HCT116 (cell line): ENCODE measurements at regions not wholly inside any gene's neighbourhood (a gene's known extent, or its start where the extent isn't known, plus 50 kb on each side); places are given as distances from the start of the nearest gene placed in this dataset.

ENCODE experiments used
- ATAC-seq: fragments of 200-7000 bp; cut with Tn5 transposase; 2 replicates; pipeline ENCODE4 v1.9.1; 2020; ENCODE audit warnings: mild to moderate bottlenecking, moderate library complexity
- BruUV-seq: library from RNA; stranded (reverse); fragments of 400-500 nt; replicated peaks from 2 replicates; lab custom pipeline; 2021; lab: Mats Ljungman, UMichigan
- CTCF ChIA-PET: fragments of 300-600 bp; sonication (Branson Sonifier 250); formaldehyde crosslinking; loops from one replicate; lab custom pipeline; 2021; ENCODE audit warnings: antibody characterized with exemption; lab: Charles Lee
- POLR2A ChIA-PET: fragments of 300-600, 350-600 bp; sonication (Branson Sonifier 250); formaldehyde crosslinking; loops from one replicate; lab custom pipeline; 2021; ENCODE audit warnings: antibody characterized with exemption; lab: Charles Lee
- RAD21 ChIA-PET, 2 experiments: fragments of 300-600 bp; sonication (Branson Sonifier 250); formaldehyde crosslinking; loops; one replicate each; lab custom pipeline; 2023; ENCODE audit warnings: low total read pairs in 2 of 2; ENCODE audit not compliant: uncharacterized antibody in 2 of 2, unreplicated experiment in 2 of 2, low non-redundant PET in 1 of 2; lab: Charles Lee
- DNase-seq: peaks from one replicate; pipeline ENCODE4 v3.0.0-alpha.2; 2010; ENCODE audit warnings: low read depth, low spot score
- H2AFZ ChIP-seq: fragments of 200-600 bp; shearing (Covaris generic), sonication (generic); 2 replicates; pipeline ENCODE4 v1.6.1; 2017; ENCODE audit warnings: low read depth, mixed run types, mixed read lengths, antibody characterized with exemption, low read length; ENCODE audit not compliant: poor library complexity, severe bottlenecking
- H3K27ac ChIP-seq: 2 replicates; pipeline ENCODE4 v1.5.1; 2012; ENCODE audit warnings: low read depth, low read length
- H3K27me3 ChIP-seq: fragments of 200-600 bp; sonication (generic); 2 replicates; pipeline ENCODE4 v1.6.1; 2016; ENCODE audit warnings: mixed run types, low read length, mixed read lengths; ENCODE audit not compliant: insufficient read depth
- H3K36me3 ChIP-seq, 2 experiments: fragments of 200-500 bp in 1 of 2; fragments of 200-600 bp in 1 of 2; sonication (Bioruptor generic) in 1 of 2; sonication (generic) in 1 of 2; 2 replicates each; pipeline versions ENCODE4 v1.5.1 to v1.6.1; 2014 to 2016; ENCODE audit warnings: low read length in 2 of 2, inconsistent platforms in 1 of 2, mixed read lengths in 1 of 2, mixed run types in 1 of 2; ENCODE audit not compliant: insufficient read depth in 2 of 2, control insufficient read depth in 1 of 2
- H3K4me1 ChIP-seq, 2 experiments: fragments of 200-600 bp in 1 of 2; sonication (generic) in 1 of 2; 2 replicates each; pipeline versions ENCODE4 v1.5.1 to v1.6.1; 2012 to 2017; ENCODE audit warnings: low read length in 2 of 2, inconsistent platforms in 1 of 2, mild to moderate bottlenecking in 1 of 2, mixed read lengths in 1 of 2, mixed run types in 1 of 2, moderate library complexity in 1 of 2; ENCODE audit not compliant: insufficient read depth in 2 of 2, control insufficient read depth in 1 of 2
- H3K4me2 ChIP-seq: fragments of 200-600 bp; sonication (generic); 2 replicates; pipeline ENCODE4 v1.6.1; 2017; ENCODE audit warnings: mixed run types, low read length, mixed read lengths
- H3K4me3 ChIP-seq, 2 experiments: fragments of 200-600 bp in 1 of 2; sonication (generic) in 1 of 2; replicated peaks in 1 of 2; 2 replicates each; pipeline ENCODE4 v1.5.1; 2011 to 2016; ENCODE audit warnings: low read length in 2 of 2, control low read depth in 1 of 2, low read depth in 1 of 2, mild to moderate bottlenecking in 1 of 2, mixed read lengths in 1 of 2, mixed run types in 1 of 2
- H3K79me2 ChIP-seq: fragments of 200-600 bp; sonication (generic); 2 replicates; pipeline ENCODE4 v1.6.1; 2017; ENCODE audit warnings: mild to moderate bottlenecking, mixed run types, low read length, moderate library complexity, mixed read lengths; ENCODE audit not compliant: insufficient read depth
- H3K9ac ChIP-seq: fragments of 200-600 bp; sonication (generic); 2 replicates; pipeline ENCODE4 v1.6.1; 2016; ENCODE audit warnings: low read length, mixed read lengths
- H3K9me2 ChIP-seq: fragments of 200-600 bp; sonication (generic), shearing (Covaris generic); 2 replicates; pipeline ENCODE4 v1.6.1; 2017; ENCODE audit warnings: mixed run types, mild to moderate bottlenecking, moderate library complexity; ENCODE audit not compliant: insufficient read depth
- H3K9me3 ChIP-seq, 2 experiments: fragments of 200-500 bp in 1 of 2; fragments of 200-600 bp in 1 of 2; sonication (Bioruptor generic) in 1 of 2; sonication (generic) in 1 of 2; 2 replicates each; pipeline ENCODE4 v1.6.1; 2014 to 2017; ENCODE audit warnings: low read length in 2 of 2, mixed read lengths in 2 of 2, inconsistent platforms in 1 of 2, low read depth in 1 of 2, mild to moderate bottlenecking in 1 of 2, mixed run types in 1 of 2, moderate library complexity in 1 of 2; ENCODE audit not compliant: control insufficient read depth in 1 of 2, insufficient read depth in 1 of 2
- H4K20me1 ChIP-seq: fragments of 200-600 bp; sonication (generic), shearing (Covaris generic); 2 replicates; pipeline ENCODE4 v1.6.1; 2017; ENCODE audit warnings: mixed run types, mild to moderate bottlenecking, moderate library complexity; ENCODE audit not compliant: insufficient read depth
- CBX3 ChIP-seq: IDR thresholded peaks from 2 replicates; pipeline ENCODE4 v1.6.1; 2012; ENCODE audit warnings: low read depth
- CEBPB ChIP-seq: IDR thresholded peaks from 2 replicates; pipeline ENCODE4 v1.6.1; 2012; ENCODE audit warnings: low read depth
- CTCF ChIP-seq, 3 experiments: fragments of 200-600 bp in 1 of 3; sonication (generic) in 1 of 3; IDR thresholded peaks in 2 of 3; conservative IDR thresholded peaks in 1 of 3; 2 replicates each; pipeline ENCODE4 v1.5.1; 2012 to 2017; ENCODE audit warnings: low read depth in 2 of 3, low read length in 2 of 3, antibody characterized with exemption in 1 of 3, borderline replicate concordance in 1 of 3, control low read depth in 1 of 3, mild to moderate bottlenecking in 1 of 3, mixed read lengths in 1 of 3, mixed run types in 1 of 3, moderate library complexity in 1 of 3; ENCODE audit not compliant: insufficient read depth in 1 of 3
- EGR1 ChIP-seq: IDR thresholded peaks from 2 replicates; pipeline ENCODE4 v1.6.1; 2012; ENCODE audit warnings: low read depth
- ELF1 ChIP-seq: IDR thresholded peaks from 2 replicates; pipeline ENCODE4 v1.6.1; 2012; ENCODE audit warnings: low read depth, borderline replicate concordance
- FOSL1 ChIP-seq: IDR thresholded peaks from 2 replicates; pipeline ENCODE4 v1.6.1; 2012; ENCODE audit warnings: low read depth
- POLR2AphosphoS5 ChIP-seq: IDR thresholded peaks from 2 replicates; pipeline ENCODE4 v1.6.1; 2011; ENCODE audit warnings: mild to moderate bottlenecking, low read depth, low read length, moderate library complexity
- RAD21 ChIP-seq: IDR thresholded peaks from 2 replicates; pipeline ENCODE4 v1.6.1; 2012; ENCODE audit warnings: low read depth, mild to moderate bottlenecking
- SIN3A ChIP-seq: IDR thresholded peaks from 2 replicates; pipeline ENCODE4 v1.6.1; 2012; ENCODE audit warnings: low read depth
- SP1 ChIP-seq: IDR thresholded peaks from 2 replicates; pipeline ENCODE4 v1.6.1; 2012; ENCODE audit warnings: low read depth
- SRF ChIP-seq: IDR thresholded peaks from 2 replicates; pipeline ENCODE4 v1.6.1; 2012; ENCODE audit warnings: low read depth
- TCF7L2 ChIP-seq: IDR thresholded peaks from 2 replicates; pipeline ENCODE4 v1.7.0; 2011; ENCODE audit warnings: borderline replicate concordance, inconsistent platforms; ENCODE audit not compliant: insufficient read depth, insufficient read length; ENCODE audit errors: extremely low read depth
- ZNF274 ChIP-seq: fragments of 200-500 bp; sonication (Bioruptor generic); IDR thresholded peaks from 2 replicates; pipeline ENCODE4 v1.6.1; 2014; ENCODE audit warnings: mild to moderate bottlenecking, low read depth, low read length, inconsistent platforms
- intact Hi-C: fragments of 100-400 bp; cut with micrococcal nuclease; formaldehyde crosslinking; loops from 2 replicates; pipeline ENCODE4 v1.10.0; 2022

GRCh38 chr4:37524267-37524666 is 161.9 kb downstream of the RELL1 start:
- DNase-seq (no peak), ATAC-seq (no peak)
- intact Hi-C loops, result no loop called here
- TF ChIP-seq TCF7L2 (no peak), SIN3A (no peak), RAD21 (no peak), ELF1 (no peak), FOSL1 (no peak), CTCF (IDR thresholded peaks at IDR 0.05 in 2 of 3, conservative IDR thresholded peaks at IDR 0.05 in 1 of 3; ENCODE audit: borderline replicate concordance in 1 of 3, insufficient read depth in 1 of 3, low read depth in 2 of 3, low read length in 2 of 3) (no peak), POLR2AphosphoS5 (no peak), CEBPB (no peak), SRF (no peak), SP1 (no peak), ZNF274 (no peak), EGR1 (no peak), CBX3 (no peak)
- Histone ChIP-seq H2AFZ (no peak overlapping the region), H3K9me2 (no peaks in the 10 kb centered on the region), H3K4me3 (no peak overlapping the region), H4K20me1 (no peaks in the 10 kb centered on the region), H3K9me3 (no peaks in the 10 kb centered on the region), H3K9ac (no peak overlapping the region), H3K36me3 (no peaks in the 10 kb centered on the region), H3K4me2 (no peak overlapping the region), H3K4me1 (no peaks in the 10 kb centered on the region), H3K79me2 (no peaks in the 10 kb centered on the region), H3K27ac (no peak overlapping the region), H3K27me3 (no peaks in the 10 kb centered on the region)
- POLR2A ChIA-PET, result no interaction called here
- RAD21 ChIA-PET, result no interaction called here
- BruUV-seq, result no TSS peak
- CTCF ChIA-PET, result no interaction called here
